ENCODE measurements at regions not wholly inside any gene's neighbourhood (a gene's known extent, or its start where the extent isn't known, plus 50 kb on each side); places are given as distances from the start of the nearest gene placed in this dataset.
A peak's percentile ranks its signal among the peaks of the same experiment; 100 is the strongest.

DNA sequence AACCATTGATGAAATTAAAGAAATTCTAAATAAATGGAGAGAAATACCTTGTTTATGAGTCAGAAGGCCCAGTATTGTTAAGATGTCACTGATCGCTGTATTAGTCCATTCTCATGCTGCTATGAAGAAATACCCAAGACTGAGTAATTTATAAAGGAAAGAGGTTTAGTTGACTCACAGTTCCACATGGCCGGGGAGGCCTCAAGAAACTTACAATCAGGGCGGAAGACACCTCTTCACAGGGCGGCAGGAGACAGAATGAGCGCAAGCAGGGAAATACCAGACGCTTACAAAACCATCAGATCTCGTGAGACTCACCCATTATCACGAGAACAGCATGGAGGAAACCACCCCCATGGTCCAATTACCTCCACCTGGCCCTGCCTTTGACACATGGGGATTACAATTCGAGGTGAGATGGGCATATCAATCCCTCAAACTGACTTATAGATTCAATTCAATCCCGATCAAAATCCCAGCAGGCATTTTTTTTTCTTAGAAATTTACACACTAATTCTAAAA is 157.2 kb downstream of the ENGASE start:
- DNase-seq (ENCODE audit: low read depth in 4 of 4, low spot score in 1 of 4), result no peak

GRCh38 chr17:79230576-79230975 is 156.0 kb downstream of the ENGASE start:
- DNase-seq (ENCODE audit: low read depth in 4 of 4, low spot score in 1 of 4), result no peak

- DNase-seq (ENCODE audit: low read depth in 4 of 4, low spot score in 1 of 4), result no peak
Observed at GRCh38 chr17:79226037-79226436, 151.4 kb downstream of the ENGASE start.

- no peak for DNase-seq (ENCODE audit: low read depth in 4 of 4, low spot score in 1 of 4)
Observed at GRCh38 chr17:79224903-79225302, 150.3 kb downstream of the ENGASE start.

DNA sequence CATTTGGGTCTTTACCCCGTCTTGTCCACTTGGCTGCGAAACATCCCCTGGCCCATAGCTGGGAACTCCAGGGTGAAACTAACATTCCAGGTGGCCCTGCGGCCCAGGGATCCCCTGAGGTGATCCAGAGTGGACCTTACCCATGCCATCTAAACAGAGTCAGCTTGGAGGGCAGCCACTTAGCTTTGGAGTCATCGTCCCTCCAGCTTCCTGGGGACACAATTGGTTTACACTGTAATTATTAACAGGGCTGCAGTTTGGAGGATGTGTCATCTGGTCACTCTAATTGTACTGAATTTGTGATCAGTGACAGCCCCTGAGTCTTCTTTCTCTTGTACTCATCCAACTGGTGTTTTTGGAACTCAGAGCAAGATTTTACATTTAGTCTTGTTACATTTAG is 149.9 kb downstream of the ENGASE start:
- DNase-seq (ENCODE audit: low read depth in 4 of 4, low spot score in 1 of 4), result no peak

DNA sequence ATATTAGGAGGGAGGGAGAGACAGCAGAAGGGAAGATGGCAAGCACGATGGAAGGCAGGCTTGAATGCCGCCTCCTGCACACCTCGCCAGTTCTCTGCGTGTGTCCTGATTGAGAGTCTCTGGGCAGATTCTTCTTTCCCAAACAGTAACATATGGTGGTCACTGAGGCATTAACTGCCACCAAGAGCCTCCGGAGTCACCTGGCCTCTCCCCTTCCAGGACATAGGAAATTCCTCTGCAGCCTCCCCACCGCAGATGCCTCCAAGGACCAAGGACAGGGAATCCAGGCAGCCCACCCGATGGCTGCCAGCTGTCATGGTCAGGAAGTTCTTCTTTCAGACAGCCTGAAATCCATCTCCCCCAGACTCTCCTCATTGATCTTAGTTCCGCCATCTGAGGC is 149.3 kb downstream of the ENGASE start:
- DNase-seq (ENCODE audit: low read depth in 4 of 4, low spot score in 1 of 4), result no peak

DNA sequence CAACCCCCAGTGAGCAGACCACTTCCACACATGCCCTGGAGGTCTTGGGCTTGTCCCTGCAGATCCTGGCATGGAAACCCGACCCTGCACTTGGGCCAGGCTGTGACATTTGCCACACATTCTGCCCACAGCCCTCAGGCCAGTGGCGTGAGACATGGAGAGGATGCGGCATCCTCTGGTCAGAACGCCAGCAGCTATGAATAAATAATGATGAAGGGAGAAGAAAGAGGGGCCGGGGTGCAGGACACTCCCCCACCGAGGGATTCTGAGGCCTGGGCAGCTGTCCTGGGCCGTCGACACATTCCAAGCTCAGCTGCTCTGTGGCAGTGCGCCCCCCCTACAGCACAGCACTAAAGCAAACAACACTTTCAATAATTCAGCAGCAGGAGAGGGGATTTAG is 148.8 kb downstream of the ENGASE start:
- no peak for DNase-seq (ENCODE audit: low read depth in 4 of 4, low spot score in 1 of 4)

- DNase-seq (ENCODE audit: low read depth in 4 of 4, low spot score in 1 of 4), result no peak
Observed at GRCh38 chr17:79221597-79221996, 147.0 kb downstream of the ENGASE start.

- DNase-seq (ENCODE audit: low read depth in 4 of 4, low spot score in 1 of 4), result peak in 1 of 4 experiments; percentile 14
Observed at GRCh38 chr17:79220713-79221291, 146.2 kb downstream of the ENGASE start.

DNA sequence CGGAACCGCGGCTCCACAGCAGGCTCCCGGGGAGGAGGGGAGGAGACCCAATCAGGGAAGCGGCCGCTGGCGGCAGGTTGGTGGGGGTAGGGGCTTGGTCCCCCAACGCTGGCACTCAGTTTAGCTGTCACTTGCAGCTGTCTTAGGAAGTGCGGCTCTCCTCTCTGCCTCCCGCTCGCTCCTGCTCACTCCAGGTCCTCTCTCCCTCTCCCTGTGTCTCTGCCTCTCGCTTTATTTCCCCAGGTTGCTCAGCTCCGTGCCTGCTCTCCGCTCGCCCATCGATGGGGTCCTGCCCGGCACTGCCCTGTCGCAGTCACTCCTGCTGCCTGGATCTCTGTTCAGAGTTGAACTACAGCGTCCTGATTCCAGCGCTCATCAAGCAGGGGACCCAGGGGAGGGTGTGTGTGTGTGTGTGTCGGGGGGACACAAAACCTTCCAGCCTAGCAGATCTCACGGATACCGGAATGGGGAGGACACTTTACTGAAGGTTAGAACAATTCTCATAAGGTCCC is 145.6 kb downstream of the ENGASE start:
- no peak for DNase-seq (ENCODE audit: low read depth in 4 of 4, low spot score in 1 of 4)

DNA sequence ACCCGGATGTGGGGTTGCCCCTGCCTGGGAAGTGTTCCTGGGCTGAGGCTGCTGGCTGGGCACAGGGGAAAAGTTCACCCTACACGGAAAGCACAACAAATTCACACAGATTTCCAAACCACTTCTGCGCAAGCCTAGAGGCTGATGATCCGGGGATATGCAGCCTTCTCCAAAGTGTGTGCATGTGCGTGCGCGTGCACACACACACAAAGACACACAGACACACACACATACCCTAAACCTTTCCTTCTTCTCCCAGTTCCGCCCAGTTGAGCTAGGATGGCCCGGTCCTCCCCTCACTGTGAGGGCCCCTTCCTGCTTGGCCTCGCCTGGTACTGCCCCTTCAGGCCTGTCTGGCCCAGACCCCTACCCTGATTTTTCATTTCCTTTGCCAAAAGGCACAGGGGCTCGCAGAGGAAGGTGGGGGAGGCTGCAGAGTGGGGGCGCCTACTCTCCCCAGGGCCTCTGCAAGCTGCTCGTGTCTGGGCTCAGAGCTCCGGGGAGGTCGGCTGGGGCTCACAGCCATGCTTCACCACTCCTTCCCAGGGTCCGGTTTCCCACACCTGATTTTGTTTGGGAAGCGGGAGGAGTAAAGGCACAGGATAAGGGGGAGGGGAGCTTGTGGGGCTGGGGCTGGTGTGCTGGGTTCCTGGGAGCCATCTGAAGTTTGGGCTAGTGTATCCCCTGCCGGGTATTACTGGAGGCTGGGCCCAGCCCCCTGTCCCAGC is 144.7 kb downstream of the ENGASE start:
- DNase-seq (ENCODE audit: low read depth in 4 of 4, low spot score in 1 of 4), result no peak

- no peak for DNase-seq (ENCODE audit: low read depth in 4 of 4, low spot score in 1 of 4)
Observed at GRCh38 chr17:79218825-79219200, 144.2 kb downstream of the ENGASE start.

GRCh38 chr17:79218175-79218824 is 143.7 kb downstream of the ENGASE start:
- DNase-seq (ENCODE audit: low read depth in 4 of 4, low spot score in 1 of 4), result no peak

DNA sequence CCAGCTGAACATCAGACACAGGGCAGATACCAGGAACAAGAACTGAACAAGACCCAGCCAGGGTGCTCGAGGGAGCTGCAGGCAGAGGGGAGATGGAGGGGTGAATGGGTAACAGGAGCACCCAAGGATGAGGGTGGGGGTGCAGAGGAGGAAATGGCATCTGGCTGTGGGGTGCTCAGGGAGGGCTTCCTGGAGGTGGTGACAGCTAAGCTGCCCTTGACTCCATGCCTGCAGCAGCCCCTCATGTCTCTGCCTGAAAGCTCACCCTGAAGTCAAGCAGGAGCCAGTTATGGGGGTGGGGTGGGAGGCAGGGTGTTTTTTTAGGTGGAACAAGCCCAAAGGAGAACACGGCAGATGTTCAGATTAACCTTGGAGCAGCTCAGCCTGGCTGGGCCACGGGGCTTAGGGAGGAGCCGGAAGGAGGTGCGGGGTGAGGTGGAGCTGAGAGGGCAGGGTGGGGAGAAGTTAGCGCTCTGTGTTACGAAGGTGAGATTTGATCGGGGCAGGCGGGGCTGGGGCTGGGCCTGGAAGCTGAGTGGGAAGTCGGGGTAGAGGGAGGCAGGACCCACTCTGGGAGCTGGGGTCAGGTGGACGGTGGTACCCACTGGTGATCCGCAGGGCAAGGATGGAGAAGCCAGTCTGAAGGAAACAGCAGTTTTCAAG is 143.0 kb downstream of the ENGASE start:
- no peak for DNase-seq (ENCODE audit: low read depth in 4 of 4, low spot score in 1 of 4)

DNA sequence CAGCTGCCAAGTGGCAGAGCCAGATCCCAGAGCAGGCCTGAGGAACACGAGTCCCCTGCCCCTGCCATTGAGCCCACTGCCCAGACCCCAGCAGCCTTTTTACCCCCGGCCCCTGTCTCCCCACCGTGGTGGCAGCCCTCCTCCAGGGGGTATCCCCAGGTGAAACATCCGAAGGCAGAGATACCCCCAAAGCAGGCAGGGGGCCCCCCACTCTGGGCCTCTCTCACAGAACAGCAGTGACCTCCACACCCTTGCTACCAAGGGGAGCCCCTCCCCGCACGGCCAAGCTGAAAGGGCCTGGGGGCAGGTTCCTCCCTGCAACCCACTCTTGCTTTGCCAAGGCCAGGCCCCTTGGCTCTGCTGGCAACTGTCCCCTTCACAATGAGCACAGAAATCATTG is 142.2 kb downstream of the ENGASE start:
- no peak for DNase-seq (ENCODE audit: low read depth in 4 of 4, low spot score in 1 of 4)

GRCh38 chr17:79216391-79216790 is 141.8 kb downstream of the ENGASE start:
- no peak for DNase-seq (ENCODE audit: low read depth in 4 of 4, low spot score in 1 of 4)

DNA sequence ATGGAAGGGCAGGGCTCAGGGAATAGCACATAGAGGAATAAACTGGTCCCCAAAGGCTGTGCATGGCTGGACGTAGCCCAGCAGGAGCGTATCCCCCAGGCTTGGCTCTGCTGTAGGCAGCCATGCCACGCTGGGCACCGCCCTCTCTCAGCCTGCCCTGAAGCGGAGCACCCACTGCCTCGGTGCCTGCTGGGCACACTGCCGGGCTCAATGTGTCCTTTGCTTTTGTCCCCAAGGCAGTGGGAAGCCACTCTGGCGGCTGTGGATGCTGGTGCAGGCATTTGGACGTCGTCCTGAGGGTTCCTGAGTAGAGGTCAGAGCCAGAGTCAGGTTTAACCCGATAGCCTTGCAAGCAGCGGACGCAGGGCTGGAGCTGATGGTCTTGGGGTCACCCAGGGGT is 141.0 kb downstream of the ENGASE start:
- no peak for DNase-seq (ENCODE audit: low read depth in 4 of 4, low spot score in 1 of 4)

GRCh38 chr17:79214940-79215604 is 140.4 kb downstream of the ENGASE start:
- no peak for DNase-seq (ENCODE audit: low read depth in 4 of 4, low spot score in 1 of 4)

- DNase-seq (ENCODE audit: low read depth in 4 of 4, low spot score in 1 of 4), result no peak
Observed at GRCh38 chr17:79214459-79214858, 139.8 kb downstream of the ENGASE start.

- no peak for DNase-seq (ENCODE audit: low read depth in 4 of 4, low spot score in 1 of 4)
Observed at GRCh38 chr17:79213305-79213704, 138.7 kb downstream of the ENGASE start.
